HG03432 (cell line): ENCODE measurements at regions not wholly inside any gene's neighbourhood (a gene's known extent, or its start where the extent isn't known, plus 50 kb on each side); places are given as distances from the start of the nearest gene placed in this dataset.
"Not testable (repeated sequence)": the region's sequence is repeated elsewhere in the genome, so short reads cannot be mapped to it uniquely, and the experiment has no call there.

Experiments
- ATAC-seq: cut with Tn5 transposase; IDR thresholded peaks from one replicate; pipeline ENCODE4 v1.9.1; 2021; ENCODE audit warnings: mild to moderate bottlenecking, moderate library complexity; ENCODE audit not compliant: unreplicated experiment

DNA sequence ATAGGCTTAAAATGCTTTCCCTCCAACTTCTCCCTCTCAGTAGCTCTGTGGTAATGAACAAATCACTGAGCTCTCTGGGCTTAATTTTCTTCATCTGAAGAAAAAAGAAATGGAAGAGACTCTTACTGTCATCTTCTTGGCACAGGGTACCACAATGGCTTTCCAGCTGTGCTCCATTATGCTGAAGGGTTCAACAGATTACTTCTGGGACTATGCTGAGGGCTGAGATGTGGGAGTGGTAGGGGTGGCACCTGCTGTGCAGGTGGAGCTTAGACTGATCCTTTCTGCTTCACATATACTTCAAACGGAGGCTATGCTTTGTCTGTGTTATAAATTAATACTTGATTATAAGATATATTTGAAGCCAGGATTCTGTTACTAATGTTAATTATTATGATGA is 840.2 kb upstream of the C9orf72 start:
- ATAC-seq: no peak

DNA sequence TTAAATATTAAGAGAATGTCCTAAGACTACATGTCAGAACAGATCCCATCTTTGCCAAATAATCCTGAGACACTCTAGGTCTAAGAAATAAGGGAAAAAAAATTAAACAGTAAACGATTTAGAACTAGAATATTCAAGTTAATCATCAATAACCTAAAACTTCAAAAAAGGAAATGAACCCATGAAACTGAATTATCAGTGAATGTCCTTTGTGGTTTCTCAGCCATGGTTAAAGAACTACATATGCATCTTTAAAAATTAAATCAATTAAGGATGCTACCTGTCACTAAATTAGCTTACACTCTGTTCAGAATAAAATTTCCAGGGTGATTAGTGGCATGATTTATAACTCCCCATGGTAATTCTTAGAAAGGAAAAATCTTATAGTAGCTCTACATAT is 850.0 kb upstream of the C9orf72 start:
- ATAC-seq: no peak

DNA sequence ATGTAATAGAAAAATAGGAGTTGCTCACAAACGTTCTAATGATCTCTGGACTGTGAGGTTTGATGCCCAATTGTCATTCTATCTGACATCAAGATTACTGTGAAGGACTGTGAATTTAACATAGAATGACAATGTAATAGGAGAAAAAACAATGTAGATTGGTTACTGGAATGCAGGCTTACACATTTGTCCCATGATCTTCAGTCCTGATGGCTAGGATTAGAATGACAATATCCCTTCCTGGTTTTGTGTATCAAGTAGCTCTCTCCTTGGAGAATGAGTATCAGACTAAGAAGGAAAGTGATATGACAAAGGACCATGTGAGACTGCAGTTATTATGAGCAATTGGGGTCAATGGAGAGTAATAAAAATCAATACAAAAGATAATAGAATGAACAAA is 862.2 kb upstream of the C9orf72 start:
- ATAC-seq: no peak

DNA sequence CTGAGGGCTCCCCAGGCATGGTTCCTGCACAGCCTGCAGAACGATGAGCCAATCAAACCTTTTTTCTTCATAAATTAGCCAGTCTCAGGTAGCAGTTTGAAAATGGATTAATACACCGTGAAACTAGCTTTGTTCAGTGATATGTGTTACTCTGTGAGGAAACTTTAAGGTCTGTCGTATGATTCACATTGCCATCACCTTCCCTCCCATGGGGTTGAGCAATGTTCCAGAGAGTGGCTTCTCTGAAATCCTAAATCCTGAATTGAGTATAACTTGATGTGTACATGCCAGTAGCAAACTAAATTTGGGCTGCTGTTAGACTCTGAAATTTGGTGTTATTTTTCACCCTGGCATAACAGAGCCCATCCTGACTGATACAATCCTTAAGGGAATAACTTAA is 866.4 kb upstream of the C9orf72 start:
- ATAC-seq: no peak

DNA sequence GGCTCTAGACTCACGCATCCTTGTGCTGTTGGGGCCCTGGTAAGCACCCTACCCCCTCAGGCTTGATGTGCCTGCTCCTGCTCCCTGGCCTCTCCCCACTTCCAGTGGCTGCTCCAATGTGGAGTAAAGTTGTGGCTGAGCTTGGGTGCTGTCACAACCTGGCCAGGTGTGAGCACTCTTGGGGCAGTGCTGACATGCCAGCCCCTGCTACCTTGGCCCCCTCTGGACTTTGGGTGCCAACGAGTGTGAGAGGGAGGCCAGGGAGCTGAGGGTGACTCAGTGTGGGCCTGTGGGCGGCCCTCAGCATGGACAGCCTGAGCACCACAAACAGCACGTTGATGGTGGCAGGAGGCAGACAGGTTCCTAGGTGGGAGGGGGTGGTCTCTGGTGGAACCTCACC is 870.2 kb upstream of the C9orf72 start:
- ATAC-seq: no peak

DNA sequence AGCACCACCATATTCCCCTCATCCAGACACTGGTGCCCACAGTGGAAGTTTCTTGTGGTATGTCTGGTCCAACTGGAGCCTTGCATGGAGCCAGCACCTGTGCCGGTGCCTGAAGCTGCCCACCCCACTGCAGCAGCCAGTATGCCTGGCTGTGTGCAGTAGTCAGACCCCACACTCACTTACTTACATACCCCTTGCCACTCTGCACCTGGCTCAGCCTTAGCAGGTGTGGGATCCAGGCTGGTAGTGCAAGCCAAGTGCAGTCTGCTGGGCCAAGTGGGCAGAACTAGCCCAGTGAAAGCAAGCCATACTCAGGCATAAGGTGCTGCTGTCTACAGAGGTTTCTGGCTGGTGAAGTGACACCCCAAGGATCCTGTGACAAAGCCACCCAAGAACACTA is 871.4 kb upstream of the C9orf72 start:
- no peak for ATAC-seq

DNA sequence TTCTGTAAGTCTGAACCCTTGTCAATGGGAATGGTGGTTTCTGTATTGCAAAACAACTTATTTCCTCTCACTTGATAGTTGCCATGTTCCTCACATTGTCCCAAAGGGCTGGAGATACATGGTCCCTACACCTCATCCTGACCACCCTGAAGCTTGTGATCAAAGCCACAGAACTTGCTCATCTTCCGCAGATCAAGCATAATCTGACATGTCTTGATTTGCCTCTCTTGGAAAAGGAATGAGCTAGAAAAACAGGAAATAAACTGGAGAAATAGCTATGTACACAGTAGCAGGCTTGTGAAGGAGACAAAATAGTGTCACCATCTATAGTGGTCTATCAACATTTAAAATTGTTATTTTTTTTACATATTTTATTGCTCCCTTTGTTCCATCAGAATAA is 871.9 kb upstream of the C9orf72 start:
- no peak for ATAC-seq

DNA sequence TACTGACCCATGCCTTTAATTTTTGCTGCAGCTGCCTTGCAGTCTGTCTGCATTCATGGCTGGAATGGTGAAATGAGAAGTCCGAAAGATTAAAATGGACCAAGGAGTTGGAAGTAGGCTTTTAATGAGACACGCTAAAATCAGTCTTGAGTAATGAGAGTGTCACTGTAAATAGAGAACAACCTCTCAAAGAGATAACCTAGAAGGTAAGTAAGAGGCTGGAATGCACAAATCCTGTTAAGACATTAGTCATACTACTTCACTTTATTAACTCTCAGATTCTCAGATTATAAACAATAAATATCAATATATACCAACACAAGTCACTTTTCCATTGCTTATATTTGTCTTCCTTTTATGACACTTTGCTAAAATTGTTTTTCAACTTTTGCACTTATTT is 880.6 kb upstream of the C9orf72 start:
- no peak for ATAC-seq

DNA sequence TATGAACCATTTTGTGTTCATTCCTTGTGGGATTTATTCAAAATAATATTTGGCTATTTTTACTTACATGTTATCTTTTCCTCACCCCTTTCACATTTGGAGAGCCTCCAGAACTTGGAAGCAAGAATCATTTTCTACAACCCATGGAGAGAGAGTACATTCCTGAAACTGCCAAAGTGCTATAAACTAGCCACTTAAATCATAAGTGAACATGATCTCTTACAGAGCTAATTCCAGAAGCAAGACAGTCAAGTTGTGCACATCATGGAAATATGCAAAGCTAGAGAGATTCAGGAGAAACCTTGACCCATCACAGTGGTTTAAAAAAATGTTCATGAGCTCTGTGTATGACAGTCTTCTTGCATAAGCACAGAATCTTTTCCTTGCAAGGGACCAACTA is 883.6 kb upstream of the C9orf72 start:
- ATAC-seq: no peak

DNA sequence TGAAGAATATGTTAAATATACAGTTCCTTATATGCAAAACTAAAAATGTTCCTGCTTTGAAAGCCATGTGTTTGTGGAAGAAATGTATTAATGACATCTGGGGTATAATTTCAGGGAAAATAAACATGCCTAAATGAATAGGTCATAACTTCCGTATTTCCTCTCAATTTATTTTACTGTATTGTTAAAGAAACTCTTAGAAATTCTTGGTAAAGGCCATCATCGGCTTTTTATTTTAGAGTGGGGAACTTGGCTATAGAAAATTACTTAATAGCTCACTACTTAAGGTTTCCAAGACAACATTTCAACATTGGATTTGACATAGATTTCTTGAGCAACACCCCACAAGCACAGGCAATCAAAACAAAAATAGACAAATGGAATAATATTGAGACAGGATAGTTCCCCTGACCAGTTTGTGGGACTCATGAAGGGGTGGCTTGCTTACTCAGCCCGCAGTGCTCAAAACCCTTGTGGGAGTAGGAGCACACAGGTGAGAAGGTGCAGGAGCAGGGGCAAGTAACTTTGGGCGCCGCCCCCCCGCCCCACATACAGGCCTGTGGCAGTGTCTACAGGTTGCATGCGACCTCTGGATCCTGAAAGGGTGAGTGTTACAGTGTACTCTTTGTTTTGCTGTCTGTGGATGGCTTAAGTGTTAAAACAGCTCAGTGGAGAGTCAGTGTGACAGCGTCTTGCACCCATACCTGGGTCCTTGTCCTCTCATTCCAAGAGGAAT is 891.4 kb upstream of the C9orf72 start:
- ATAC-seq: no peak

DNA sequence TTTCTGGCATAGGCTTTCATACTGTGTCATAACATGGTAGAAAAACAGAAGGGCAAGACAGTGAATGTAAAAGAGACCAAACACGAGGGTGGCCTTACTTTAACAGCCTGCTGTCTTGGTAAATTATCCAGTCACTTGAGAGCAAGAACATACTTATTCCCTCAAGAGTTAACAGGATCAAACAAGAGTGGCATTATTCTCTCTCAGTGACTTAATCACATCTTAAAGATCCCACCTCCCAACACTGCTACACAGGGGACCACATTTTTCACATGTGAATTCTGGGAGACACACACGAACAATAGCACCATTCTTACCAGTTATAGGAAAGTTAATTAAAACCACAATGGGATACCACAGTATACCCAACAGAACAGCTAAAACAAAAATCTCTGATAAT is 898.0 kb upstream of the C9orf72 start:
- no peak for ATAC-seq

DNA sequence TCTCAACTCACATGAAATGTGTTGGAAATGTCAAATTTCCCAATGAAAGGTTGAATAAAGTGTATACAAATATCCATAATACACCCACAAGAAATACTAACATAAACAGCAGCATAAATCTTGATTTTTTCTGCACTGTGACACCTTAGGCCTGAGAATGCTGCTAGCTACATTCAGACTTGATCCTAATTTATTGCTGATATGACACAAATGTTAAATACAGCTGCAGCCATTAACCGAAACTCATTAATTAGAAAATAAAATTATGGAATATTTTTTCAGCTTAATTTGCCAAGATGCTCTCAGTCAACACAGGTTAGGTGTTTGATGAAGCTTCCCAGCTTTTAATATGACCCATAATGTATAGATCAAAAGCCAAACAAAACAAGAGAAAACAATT is 914.3 kb upstream of the C9orf72 start:
- no peak for ATAC-seq

DNA sequence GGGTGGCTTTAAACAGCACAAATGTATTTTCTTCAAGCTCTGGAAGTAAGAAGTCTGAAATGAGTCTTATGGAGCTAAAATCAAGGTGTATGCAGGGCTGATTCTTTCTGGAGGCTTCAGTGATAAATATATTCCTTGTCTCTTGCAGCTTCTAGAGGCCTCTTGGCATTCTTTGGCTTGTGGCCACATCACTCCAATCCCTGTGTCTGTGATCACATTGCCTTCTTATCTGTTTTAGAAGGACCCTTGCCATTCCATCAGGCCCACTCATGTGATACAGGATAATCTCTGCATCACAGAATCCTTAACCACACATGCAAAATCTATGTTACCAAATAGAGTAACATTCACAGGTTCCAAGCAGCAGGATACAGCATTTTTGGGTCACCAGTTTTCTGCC is 917.8 kb upstream of the C9orf72 start:
- ATAC-seq: no peak

DNA sequence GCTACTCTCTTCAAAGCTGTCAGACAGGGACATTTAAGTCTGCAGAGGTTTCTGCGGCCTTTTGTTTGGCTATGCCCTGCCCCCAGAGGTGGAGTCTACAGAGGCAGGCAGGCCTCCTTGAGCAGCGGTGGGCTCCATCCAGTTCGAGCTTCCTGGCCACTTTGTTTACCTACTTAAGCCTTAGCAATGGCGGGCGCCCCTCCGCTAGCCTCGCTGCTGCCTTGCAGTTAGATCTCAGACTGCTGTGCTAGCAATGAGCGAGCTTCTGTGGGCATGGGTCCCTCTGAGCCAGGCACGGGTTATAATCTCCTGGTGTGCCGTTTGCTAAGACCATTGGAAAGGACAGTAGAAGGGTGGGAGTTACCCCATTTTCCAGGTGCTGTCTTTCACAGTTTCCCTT is 924.9 kb upstream of the C9orf72 start:
- ATAC-seq: not testable (repeated sequence)

DNA sequence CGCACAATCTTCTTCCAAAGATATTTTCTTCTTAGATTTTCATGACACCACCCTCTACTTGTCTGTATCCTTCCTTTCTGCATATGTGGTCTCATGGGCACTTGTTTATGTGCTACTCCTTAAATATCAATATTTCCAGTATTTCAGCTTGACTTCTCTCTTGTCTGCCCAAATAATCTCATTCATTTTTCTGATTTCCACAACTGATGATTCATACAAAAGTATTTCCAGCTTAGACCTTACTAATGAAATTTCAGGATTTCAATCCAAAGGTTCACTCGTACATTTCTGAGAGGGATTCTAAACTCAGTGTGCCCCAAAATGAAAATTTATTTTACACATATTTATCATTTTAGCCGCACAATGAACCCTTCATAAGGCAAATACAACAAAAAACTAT is 928.9 kb upstream of the C9orf72 start:
- no peak for ATAC-seq

DNA sequence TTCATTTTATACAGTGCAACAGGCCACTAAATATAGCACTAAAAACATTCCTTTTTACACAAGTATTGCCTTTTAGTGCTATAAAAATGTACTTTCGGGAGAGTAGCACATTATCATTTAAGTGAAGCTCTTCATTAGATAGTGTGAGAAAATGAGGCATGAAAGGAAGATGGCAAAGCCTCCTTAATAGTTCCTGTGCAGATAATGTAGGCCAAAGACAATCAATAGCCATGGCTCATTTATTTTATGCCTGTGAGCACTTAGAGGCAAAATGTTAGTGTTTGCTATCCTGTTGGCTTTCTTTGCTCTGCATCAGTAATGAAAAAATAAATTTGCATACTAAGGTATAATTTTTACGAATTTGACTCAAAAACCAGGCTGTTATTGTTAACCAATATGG is 929.5 kb upstream of the C9orf72 start:
- ATAC-seq: no peak

DNA sequence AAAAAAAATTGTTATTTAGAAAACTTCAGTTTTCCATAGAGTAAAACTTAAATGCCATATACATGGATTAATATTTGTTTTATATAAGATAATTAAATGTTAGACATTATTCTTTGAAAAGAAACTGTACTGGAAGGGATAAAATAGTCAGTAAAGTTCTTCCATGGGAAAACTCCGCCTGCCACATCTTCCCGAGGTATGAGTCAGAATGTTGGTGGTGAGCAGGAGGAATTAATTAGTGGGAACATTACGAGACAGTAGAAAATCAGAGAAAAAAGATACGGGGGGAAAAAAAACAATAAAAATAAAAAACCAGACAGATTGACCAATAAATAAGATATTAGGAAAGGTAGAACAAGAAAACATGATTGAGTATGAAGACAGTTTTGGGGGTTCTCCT is 930.3 kb upstream of the C9orf72 start:
- no peak for ATAC-seq

DNA sequence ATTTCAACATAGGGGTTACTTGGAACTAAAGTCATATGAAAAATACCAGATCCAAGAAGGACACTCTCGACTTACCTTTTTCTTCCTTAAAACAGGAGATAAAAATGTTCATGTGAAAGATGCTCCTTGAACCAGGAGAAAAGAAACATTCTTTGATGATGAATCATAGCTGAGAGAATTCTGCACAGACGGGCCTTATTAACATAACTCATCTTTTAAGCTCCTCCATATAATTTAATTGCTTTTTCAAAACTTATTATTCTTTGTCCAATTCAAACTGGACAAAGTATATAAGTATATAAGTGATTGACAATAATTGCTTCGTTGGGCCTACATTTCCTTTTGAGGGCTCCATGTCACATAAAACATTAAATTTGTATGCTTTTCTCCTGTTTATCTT is 945.2 kb upstream of the C9orf72 start:
- ATAC-seq: no peak

DNA sequence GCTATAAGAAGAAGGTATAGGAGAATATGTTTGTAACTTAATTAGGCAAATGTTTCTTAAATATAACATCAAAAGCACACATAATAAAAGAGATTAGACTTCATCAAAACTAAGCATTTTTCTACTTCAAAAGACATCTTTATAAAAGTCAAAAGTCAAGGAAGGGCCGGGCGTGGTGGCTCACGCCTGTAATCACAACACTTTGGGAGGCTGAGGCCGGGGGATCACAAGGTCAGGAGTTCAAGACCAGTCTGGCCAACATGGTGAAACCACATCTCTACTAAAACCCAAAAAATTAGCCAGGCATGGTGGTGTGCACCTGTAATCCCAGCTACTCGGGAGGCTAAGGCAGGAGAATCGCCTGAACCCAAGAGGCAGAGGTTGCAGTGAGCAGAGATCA is 951.0 kb upstream of the C9orf72 start:
- ATAC-seq: not testable (repeated sequence)

DNA sequence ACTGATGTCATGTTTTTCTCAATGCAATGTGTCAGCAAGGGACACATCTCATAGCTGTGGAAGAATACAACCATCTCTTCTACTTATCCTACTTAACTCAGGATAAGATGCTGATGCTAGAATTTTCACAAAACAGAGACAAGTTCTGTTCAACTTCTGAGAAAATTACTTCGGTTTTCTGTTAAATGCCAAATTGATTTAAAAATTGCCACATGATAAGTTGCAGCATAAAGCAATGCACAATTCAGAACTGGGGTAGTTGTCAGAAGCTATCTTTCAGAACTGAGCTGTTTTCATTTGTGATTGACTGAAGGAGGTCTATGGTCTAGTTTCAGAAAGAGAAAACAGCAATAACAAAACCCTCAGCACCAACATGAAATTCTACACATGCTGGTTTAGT is 954.8 kb upstream of the C9orf72 start:
- ATAC-seq: no peak

DNA sequence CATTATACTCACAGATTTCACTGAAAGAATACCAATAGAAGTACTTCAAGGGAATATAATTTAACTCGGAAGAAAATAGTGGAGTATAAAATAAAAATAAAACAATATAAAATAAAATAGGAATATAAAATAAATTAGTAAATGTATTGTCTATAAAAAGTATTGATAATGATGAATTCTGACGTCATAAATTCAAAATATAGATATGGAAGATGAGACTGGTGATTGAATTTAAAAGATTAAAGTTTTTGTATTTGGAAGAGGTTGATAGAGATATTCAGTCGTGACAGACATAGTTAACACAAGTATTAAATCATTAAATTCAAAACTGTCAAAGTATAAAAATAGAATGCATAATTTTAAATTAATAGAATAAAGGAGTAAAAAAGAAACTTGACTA is 964.9 kb upstream of the C9orf72 start:
- no peak for ATAC-seq

DNA sequence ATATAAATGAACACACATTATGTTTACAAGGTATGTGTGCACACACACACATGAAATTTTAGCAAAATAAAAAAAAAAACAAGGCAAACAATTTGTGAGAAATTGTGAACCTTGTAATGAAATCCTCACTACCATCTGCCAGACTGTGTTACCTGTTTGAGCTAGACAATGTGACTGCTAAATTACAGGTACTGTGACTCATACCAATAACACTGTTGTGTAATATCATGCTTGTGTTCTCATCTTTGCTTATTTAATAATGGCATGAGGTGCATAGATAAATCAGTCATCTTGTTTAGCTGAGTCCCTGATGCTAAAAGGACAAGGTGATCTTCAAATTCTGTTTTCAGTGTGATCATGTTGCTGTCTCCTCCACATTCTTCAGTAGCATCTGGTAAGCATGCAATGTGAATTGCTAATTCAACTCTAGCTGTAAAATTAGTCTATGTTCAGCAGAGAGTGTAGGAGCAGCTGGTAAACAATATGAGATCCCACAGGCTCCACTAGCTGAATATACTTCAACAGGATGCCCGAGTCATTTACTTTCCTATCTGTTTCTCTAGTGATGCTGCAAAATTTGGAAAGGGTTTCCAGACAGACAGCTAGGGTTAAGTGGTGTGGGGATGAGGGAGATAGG is 966.3 kb upstream of the C9orf72 start:
- no peak for ATAC-seq

DNA sequence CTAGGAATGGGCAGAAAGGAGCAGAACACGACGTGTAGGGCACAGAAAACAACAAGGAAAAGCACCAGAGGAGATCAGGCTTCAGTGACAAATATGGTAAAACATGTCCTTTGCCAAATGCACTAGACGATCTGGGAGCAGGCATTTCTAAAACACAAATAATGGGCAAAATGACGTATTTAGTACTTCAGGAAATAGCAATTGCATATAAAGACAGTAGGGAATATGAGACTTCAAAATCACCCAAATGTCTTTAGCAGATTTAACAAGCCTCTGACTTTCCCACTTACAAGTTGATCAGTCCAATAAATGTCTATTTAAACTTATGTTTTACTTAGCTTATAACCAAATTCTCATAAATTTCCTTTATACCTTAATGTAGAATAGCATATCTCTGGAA is 969.6 kb upstream of the C9orf72 start:
- no peak for ATAC-seq
